SK-N-MC (cell line): ENCODE measurements at regions not wholly inside any gene's neighbourhood (a gene's known extent, or its start where the extent isn't known, plus 50 kb on each side); places are given as distances from the start of the nearest gene placed in this dataset.

Experiments
- EZH2 ChIP-seq: fragments of 200-600 bp; sonication (generic); IDR thresholded peaks from one replicate; pipeline ENCODE4 v1.6.1; 2017; ENCODE audit warnings: antibody characterized with exemption
- POLR2AphosphoS5 ChIP-seq: IDR thresholded peaks from 2 replicates; pipeline ENCODE4 v1.6.1; 2012; ENCODE audit warnings: mild to moderate bottlenecking, low read depth, low read length, borderline replicate concordance

- no peak for TF ChIP-seq POLR2AphosphoS5
- TF ChIP-seq EZH2: no peak
Observed at GRCh38 chr3:27034255-27034654, 334.9 kb downstream of the NEK10 start.
